ENCODE measurements at regions not wholly inside any gene's neighbourhood (a gene's known extent, or its start where the extent isn't known, plus 50 kb on each side); places are given as distances from the start of the nearest gene placed in this dataset.

GRCh38 chr6:169936355-169936975, 185.0 kb downstream of the ERMARD start:
- DNase-seq = no peak

GRCh38 chr6:169935861-169936260, 184.4 kb downstream of the ERMARD start:
- no peak for DNase-seq

GRCh38 chr6:169935348-169935718, 183.9 kb downstream of the ERMARD start:
- no peak for DNase-seq

- DNase-seq = no peak
Observed at GRCh38 chr6:169934699-169935347, 183.4 kb downstream of the ERMARD start.

- no peak for DNase-seq
Observed at GRCh38 chr6:169933839-169934698, 182.6 kb downstream of the ERMARD start.

GRCh38 chr6:169933251-169933821, 181.9 kb downstream of the ERMARD start:
- no peak for DNase-seq

- DNase-seq = no peak
Observed at GRCh38 chr6:169932491-169932890, 181.1 kb downstream of the ERMARD start.

- no peak for DNase-seq
Observed at GRCh38 chr6:169931261-169931660, 179.8 kb downstream of the ERMARD start.

GRCh38 chr6:169930799-169931198, 179.4 kb downstream of the ERMARD start:
- no peak for DNase-seq

- DNase-seq = no peak
Observed at GRCh38 chr6:169927711-169928110, 176.3 kb downstream of the ERMARD start.

GRCh38 chr6:169926617-169927417, 175.4 kb downstream of the ERMARD start:
- DNase-seq = no peak

GRCh38 chr6:169923468-169924464, 172.3 kb downstream of the ERMARD start:
- DNase-seq = no peak

GRCh38 chr6:169921853-169922824, 170.7 kb downstream of the ERMARD start:
- no peak for DNase-seq

GRCh38 chr6:169921217-169921616, 169.8 kb downstream of the ERMARD start:
- no peak for DNase-seq

GRCh38 chr6:169920359-169921020, 169.1 kb downstream of the ERMARD start:
- DNase-seq = no peak

- DNase-seq = no peak
Observed at GRCh38 chr6:169918954-169919549, 167.6 kb downstream of the ERMARD start.

- DNase-seq = no peak
Observed at GRCh38 chr6:169918239-169918953, 167.0 kb downstream of the ERMARD start.

GRCh38 chr6:169917153-169917552, 165.7 kb downstream of the ERMARD start:
- DNase-seq = no peak
